Neural cell (in vitro differentiated cells): ENCODE measurements at regions not wholly inside any gene's neighbourhood (a gene's known extent, or its start where the extent isn't known, plus 50 kb on each side); places are given as distances from the start of the nearest gene placed in this dataset.

ENCODE experiments used
- H2AFZ ChIP-seq: fragments of 200-600, 300-800 bp; sonication (generic), shearing (Covaris generic); 2 replicates; pipeline ENCODE4 v1.6.0; 2014; ENCODE audit warnings: low read depth, mild to moderate bottlenecking, antibody characterized with exemption, low read length, moderate library complexity
- H3F3A ChIP-seq: fragments of 200-600 bp; shearing (Covaris generic); 2 replicates; pipeline ENCODE4 v1.6.1; 2016; ENCODE audit warnings: mild to moderate bottlenecking, moderate library complexity, mixed read lengths, antibody characterized with exemption, low read length; ENCODE audit not compliant: insufficient read depth, poor library complexity, severe bottlenecking
- H3K27ac ChIP-seq: fragments of 200-600, 300-800 bp; sonication (generic), shearing (Covaris generic); 2 replicates; pipeline ENCODE4 v1.5.1; 2014; ENCODE audit warnings: mild to moderate bottlenecking, low read length, moderate library complexity
- H3K27me3 ChIP-seq: fragments of 300-800, 200-600 bp; sonication (generic), shearing (Covaris generic); 2 replicates; pipeline ENCODE4 v1.6.0; 2014; ENCODE audit warnings: mild to moderate bottlenecking, low read depth, low read length, moderate library complexity; ENCODE audit not compliant: insufficient read depth
- H3K36me3 ChIP-seq: fragments of 300-800, 200-600 bp; sonication (generic), shearing (Covaris generic); 2 replicates; pipeline ENCODE4 v1.5.1; 2014; ENCODE audit warnings: mild to moderate bottlenecking, antibody characterized with exemption, low read length, moderate library complexity; ENCODE audit not compliant: insufficient read depth
- H3K4me2 ChIP-seq: fragments of 300-800, 200-600 bp; sonication (generic), shearing (Covaris generic); 2 replicates; pipeline ENCODE4 v1.6.0; 2014; ENCODE audit warnings: mild to moderate bottlenecking, low read length
- H3K4me3 ChIP-seq: fragments of 300-800, 200-600 bp; sonication (generic), shearing (Covaris generic); 2 replicates; pipeline ENCODE4 v1.5.1; 2014; ENCODE audit warnings: mild to moderate bottlenecking, low read length, moderate library complexity
- H3K79me2 ChIP-seq: fragments of 200-600 bp; shearing (Covaris generic); replicated peaks from 2 replicates; pipeline ENCODE4 v1.6.0; 2014; ENCODE audit warnings: mild to moderate bottlenecking, low read length, moderate library complexity; ENCODE audit not compliant: insufficient read depth
- H3K9ac ChIP-seq: fragments of 300-800, 200-600 bp; sonication (generic), shearing (Covaris generic); 2 replicates; pipeline ENCODE4 v1.6.1; 2016; ENCODE audit warnings: mild to moderate bottlenecking, low read length, mixed read lengths
- H3K9me2 ChIP-seq: fragments of 200-600 bp; shearing (Covaris generic); 2 replicates; pipeline ENCODE4 v1.6.1; 2016; ENCODE audit warnings: mild to moderate bottlenecking, low read length, mixed read lengths; ENCODE audit not compliant: insufficient read depth
- H3K9me3 ChIP-seq: fragments of 200-600, 300-800 bp; sonication (generic), shearing (Covaris generic); 2 replicates; pipeline ENCODE4 v1.6.1; 2016; ENCODE audit warnings: mild to moderate bottlenecking, mixed run types, low read length, moderate library complexity, mixed read lengths
- H4K20me1 ChIP-seq: fragments of 200-600 bp; shearing (Covaris generic); 2 replicates; pipeline ENCODE4 v1.6.1; 2016; ENCODE audit warnings: mild to moderate bottlenecking, mixed run types; ENCODE audit not compliant: insufficient read depth
- EP300 ChIP-seq: fragments of 450-650 bp; conservative IDR thresholded peaks from 2 replicates; pipeline ENCODE4 v1.6.1; 2014; ENCODE audit warnings: antibody characterized with exemption, mild to moderate bottlenecking, moderate library complexity; ENCODE audit not compliant: poor library complexity, severe bottlenecking
- EZH2 ChIP-seq: fragments of 200-600, 300-800 bp; shearing (Covaris generic), sonication (generic); IDR thresholded peaks from 2 replicates; pipeline ENCODE4 v1.6.1; 2014; ENCODE audit warnings: antibody characterized with exemption, low read length, borderline replicate concordance, mild to moderate bottlenecking; ENCODE audit not compliant: insufficient read depth, poor library complexity, severe bottlenecking
- MXI1 ChIP-seq: fragments of 450-650 bp; conservative IDR thresholded peaks from 2 replicates; pipeline ENCODE4 v1.6.1; 2014; ENCODE audit warnings: antibody characterized with exemption, mild to moderate bottlenecking; ENCODE audit not compliant: poor library complexity, severe bottlenecking
- POLR2AphosphoS5 ChIP-seq: IDR thresholded peaks from 2 replicates; pipeline ENCODE4 v1.6.1; 2012
- RAD21 ChIP-seq: fragments of 450-650 bp; conservative IDR thresholded peaks from 2 replicates; pipeline ENCODE4 v1.6.1; 2014; ENCODE audit warnings: antibody characterized with exemption, mild to moderate bottlenecking, moderate library complexity
- SMC3 ChIP-seq: fragments of 450-650 bp; conservative IDR thresholded peaks from 2 replicates; pipeline ENCODE4 v1.6.1; 2014; ENCODE audit warnings: antibody characterized with exemption, mild to moderate bottlenecking, moderate library complexity; ENCODE audit not compliant: poor library complexity
- TAF1 ChIP-seq: IDR thresholded peaks from 2 replicates; pipeline ENCODE4 v1.6.1; 2012; ENCODE audit warnings: low read depth
- TF ChIP-seq, protein P1 (sequence below): IDR thresholded peaks from 2 replicates; pipeline ENCODE4 v1.6.1; 2012; ENCODE audit warnings: borderline replicate concordance
- TF ChIP-seq, protein P2 (sequence below): fragments of 450-650 bp; IDR thresholded peaks from 2 replicates; pipeline ENCODE4 v1.5.1; 2014; ENCODE audit warnings: antibody characterized with exemption, mild to moderate bottlenecking, moderate library complexity; ENCODE audit not compliant: poor library complexity, severe bottlenecking

DNA sequence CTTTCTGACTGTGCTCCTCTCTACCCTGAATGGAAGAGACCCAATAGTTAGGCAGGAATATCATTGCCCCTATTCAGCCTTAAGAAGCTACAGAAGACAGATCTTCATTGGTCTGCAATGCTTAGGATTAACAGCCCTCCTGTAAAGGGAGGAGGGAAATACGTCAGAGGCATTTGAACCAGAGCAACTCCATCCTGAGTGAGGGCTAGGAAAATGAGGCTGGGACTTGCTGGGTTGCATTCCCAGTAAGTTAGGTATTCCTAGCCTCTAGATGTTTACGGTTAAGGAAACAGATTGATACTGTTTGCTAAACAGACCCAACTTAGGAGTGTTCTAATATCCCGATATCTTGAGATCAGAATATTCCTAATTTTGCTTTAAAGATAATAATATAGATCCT is 63.5 kb downstream of the PCDH18 start:
- Histone ChIP-seq H3K36me3 (no peaks in the 10 kb centered on the region), H3K27ac (no peak overlapping the region), H3K9ac (no peak overlapping the region), H3K4me2 (no peak overlapping the region), H3K79me2 (no peaks in the 10 kb centered on the region), H3F3A (no peaks in the 10 kb centered on the region), H3K9me2 (no peaks in the 10 kb centered on the region), H3K9me3 (no peaks in the 10 kb centered on the region), H4K20me1 (no peaks in the 10 kb centered on the region), H3K27me3 (no peaks in the 10 kb centered on the region), H3K4me3 (no peak overlapping the region), H2AFZ (no peak overlapping the region)
- no peak for TF ChIP-seq POLR2AphosphoS5
- TF ChIP-seq EZH2 = no peak
- TF ChIP-seq, protein P1, sequence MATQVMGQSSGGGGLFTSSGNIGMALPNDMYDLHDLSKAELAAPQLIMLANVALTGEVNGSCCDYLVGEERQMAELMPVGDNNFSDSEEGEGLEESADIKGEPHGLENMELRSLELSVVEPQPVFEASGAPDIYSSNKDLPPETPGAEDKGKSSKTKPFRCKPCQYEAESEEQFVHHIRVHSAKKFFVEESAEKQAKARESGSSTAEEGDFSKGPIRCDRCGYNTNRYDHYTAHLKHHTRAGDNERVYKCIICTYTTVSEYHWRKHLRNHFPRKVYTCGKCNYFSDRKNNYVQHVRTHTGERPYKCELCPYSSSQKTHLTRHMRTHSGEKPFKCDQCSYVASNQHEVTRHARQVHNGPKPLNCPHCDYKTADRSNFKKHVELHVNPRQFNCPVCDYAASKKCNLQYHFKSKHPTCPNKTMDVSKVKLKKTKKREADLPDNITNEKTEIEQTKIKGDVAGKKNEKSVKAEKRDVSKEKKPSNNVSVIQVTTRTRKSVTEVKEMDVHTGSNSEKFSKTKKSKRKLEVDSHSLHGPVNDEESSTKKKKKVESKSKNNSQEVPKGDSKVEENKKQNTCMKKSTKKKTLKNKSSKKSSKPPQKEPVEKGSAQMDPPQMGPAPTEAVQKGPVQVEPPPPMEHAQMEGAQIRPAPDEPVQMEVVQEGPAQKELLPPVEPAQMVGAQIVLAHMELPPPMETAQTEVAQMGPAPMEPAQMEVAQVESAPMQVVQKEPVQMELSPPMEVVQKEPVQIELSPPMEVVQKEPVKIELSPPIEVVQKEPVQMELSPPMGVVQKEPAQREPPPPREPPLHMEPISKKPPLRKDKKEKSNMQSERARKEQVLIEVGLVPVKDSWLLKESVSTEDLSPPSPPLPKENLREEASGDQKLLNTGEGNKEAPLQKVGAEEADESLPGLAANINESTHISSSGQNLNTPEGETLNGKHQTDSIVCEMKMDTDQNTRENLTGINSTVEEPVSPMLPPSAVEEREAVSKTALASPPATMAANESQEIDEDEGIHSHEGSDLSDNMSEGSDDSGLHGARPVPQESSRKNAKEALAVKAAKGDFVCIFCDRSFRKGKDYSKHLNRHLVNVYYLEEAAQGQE = no peak
- no peak for TF ChIP-seq TAF1
- TF ChIP-seq EP300 = no peak
- TF ChIP-seq RAD21 = no peak
- TF ChIP-seq, protein P2, sequence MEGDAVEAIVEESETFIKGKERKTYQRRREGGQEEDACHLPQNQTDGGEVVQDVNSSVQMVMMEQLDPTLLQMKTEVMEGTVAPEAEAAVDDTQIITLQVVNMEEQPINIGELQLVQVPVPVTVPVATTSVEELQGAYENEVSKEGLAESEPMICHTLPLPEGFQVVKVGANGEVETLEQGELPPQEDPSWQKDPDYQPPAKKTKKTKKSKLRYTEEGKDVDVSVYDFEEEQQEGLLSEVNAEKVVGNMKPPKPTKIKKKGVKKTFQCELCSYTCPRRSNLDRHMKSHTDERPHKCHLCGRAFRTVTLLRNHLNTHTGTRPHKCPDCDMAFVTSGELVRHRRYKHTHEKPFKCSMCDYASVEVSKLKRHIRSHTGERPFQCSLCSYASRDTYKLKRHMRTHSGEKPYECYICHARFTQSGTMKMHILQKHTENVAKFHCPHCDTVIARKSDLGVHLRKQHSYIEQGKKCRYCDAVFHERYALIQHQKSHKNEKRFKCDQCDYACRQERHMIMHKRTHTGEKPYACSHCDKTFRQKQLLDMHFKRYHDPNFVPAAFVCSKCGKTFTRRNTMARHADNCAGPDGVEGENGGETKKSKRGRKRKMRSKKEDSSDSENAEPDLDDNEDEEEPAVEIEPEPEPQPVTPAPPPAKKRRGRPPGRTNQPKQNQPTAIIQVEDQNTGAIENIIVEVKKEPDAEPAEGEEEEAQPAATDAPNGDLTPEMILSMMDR = no peak

DNA sequence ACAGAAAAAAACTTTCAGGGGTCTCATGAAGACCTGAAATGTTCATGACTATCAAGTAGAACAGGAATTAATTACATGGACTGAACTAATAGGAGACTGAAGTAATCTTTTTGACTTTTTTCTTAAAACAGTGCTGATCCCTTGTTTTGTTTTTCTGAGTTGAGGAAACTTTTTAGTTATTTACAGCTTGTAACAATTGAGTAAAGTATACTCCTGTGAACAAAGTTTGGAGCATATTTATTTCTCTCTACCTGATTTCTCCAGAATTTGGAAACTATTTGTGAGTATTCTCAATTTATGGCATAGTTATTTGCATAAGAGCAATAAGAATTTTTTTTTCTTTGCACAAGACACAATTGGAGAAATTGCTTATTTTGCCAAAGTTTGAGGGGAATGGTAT is 64.8 kb downstream of the PCDH18 start:
- no peaks in the 10 kb centered on the region for H3K9me2 ChIP-seq
- TF ChIP-seq RAD21 (no peak), EP300 (no peak)
- no peak overlapping the region for H2AFZ ChIP-seq
- H4K20me1 ChIP-seq = no peaks in the 10 kb centered on the region
- no peak overlapping the region for H3K9ac ChIP-seq
- H3K36me3 ChIP-seq = no peaks in the 10 kb centered on the region
- H3K27me3 ChIP-seq = no peaks in the 10 kb centered on the region
- no peaks in the 10 kb centered on the region for H3F3A ChIP-seq
- H3K4me2 ChIP-seq = no peak overlapping the region
- H3K4me3 ChIP-seq = no peak overlapping the region
- H3K9me3 ChIP-seq = no peaks in the 10 kb centered on the region
- H3K79me2 ChIP-seq = no peaks in the 10 kb centered on the region
- H3K27ac ChIP-seq = no peak overlapping the region

DNA sequence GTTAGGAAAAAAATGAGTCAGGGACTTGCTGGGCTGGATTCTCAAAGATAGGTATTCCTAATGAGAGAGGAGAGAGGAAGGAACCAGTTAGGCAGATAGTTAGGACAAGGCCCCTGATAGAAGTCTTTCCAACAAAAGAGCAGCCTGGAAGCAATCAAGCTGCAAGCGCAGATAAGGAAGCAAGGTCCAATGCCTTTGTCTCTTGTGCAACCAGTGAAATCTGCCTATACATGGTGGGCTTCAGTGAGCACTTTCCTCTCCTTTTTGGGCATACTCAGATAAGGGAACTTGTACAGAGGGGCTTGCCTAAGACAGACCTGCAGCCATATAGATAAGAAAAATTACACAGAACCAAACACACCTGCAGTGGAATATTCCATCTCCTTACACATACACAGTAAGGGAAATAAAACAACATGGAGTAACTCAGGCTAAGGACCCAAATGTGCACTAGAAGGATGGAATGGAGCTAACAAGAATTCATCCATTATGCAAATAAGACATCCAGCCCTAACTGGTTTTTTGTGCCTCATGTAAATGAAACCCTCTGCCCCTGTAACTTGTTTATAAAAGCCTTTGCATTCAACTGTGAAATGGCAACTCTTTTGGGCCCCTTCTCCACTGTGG is 68.8 kb downstream of the PCDH18 start:
- H3K9me2 ChIP-seq = no peaks in the 10 kb centered on the region
- TF ChIP-seq EZH2 (no peak), SMC3 (no peak), MXI1 (no peak), POLR2AphosphoS5 (no peak), TAF1 (no peak), RAD21 (no peak), EP300 (no peak)
- TF ChIP-seq, protein P1 = no peak
- TF ChIP-seq, protein P2 = no peak
- no peaks in the 10 kb centered on the region for H3K9me3 ChIP-seq
- H3F3A ChIP-seq = no peaks in the 10 kb centered on the region
- no peaks in the 10 kb centered on the region for H4K20me1 ChIP-seq
- no peaks in the 10 kb centered on the region for H3K79me2 ChIP-seq
- H3K9ac ChIP-seq = no peak overlapping the region
- no peak overlapping the region for H3K4me3 ChIP-seq
- H3K27me3 ChIP-seq = no peaks in the 10 kb centered on the region
- no peak overlapping the region for H3K4me2 ChIP-seq
- H2AFZ ChIP-seq = no peak overlapping the region
- no peaks in the 10 kb centered on the region for H3K36me3 ChIP-seq
- H3K27ac ChIP-seq = no peak overlapping the region
